ENCODE measurements at regions not wholly inside any gene's neighbourhood (a gene's known extent, or its start where the extent isn't known, plus 50 kb on each side); places are given as distances from the start of the nearest gene placed in this dataset.

GRCh38 chr1:68890736-68891135, 393.9 kb upstream of the DEPDC1 start:
- peaks cover 0 to 3% of the 10 kb centered on the region in 2 experiments for H3K9me3 ChIP-seq (ENCODE audit: control insufficient read depth in 1 of 2, insufficient read depth in 1 of 2, low read length in 2 of 2)
- ATAC-seq (ENCODE audit: poor library complexity) = no peak
- H3K27ac ChIP-seq (ENCODE audit: low read depth in 1 of 2, low read length in 2 of 2) = no peak overlapping the region
- H3K27ac Mint-ChIP-seq = no peak overlapping the region
- ChIA-PET CTCF (no interaction called here), POLR2A (no interaction called here)
- no peaks in the 10 kb centered on the region for H3K4me1 Mint-ChIP-seq (ENCODE audit: low read depth)
- no peaks in the 10 kb centered on the region for H3K36me3 ChIP-seq (ENCODE audit: insufficient read depth, low read length)
- intact Hi-C loops (cut with DNase I, micrococcal nuclease) = no loop called here
- H3K27me3 Mint-ChIP-seq = no peaks in the 10 kb centered on the region
- TF ChIP-seq CTCF (IDR thresholded peaks at IDR 0.05) = no peak
- no peak overlapping the region for H3K4me3 Mint-ChIP-seq
- no peak for DNase-seq
- no peaks in the 10 kb centered on the region for H3K4me1 ChIP-seq (ENCODE audit: insufficient read depth, low read length)
- no peaks in the 10 kb centered on the region for H3K36me3 Mint-ChIP-seq (ENCODE audit: low read depth)
- H3K4me3 ChIP-seq (ENCODE audit: low read length) = no peak overlapping the region
- H3K9me3 Mint-ChIP-seq = peaks cover 2% of the 10 kb centered on the region
- no peaks in the 10 kb centered on the region for H3K27me3 ChIP-seq (ENCODE audit: control insufficient read depth in 1 of 2, insufficient read depth in 2 of 2, low read length in 2 of 2)

DNA sequence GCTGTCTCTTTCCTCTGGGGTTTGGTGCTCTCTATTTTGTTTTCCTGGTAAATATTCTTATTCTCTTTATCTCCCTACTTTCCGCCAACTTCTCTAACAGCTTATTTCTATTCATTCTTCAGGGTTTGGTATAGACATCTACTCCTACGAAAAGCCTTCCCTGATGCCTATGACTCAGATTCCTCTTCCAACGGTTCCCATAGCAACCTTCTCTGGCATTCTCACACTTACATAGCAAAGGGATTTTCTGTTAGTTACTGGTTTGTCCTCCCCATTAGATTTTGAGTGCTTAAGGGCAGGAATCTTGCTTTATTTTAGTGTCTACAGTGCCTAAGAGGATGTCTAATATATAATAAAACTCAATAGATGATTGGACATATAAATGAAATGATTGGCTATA, 407.6 kb upstream of the DEPDC1 start:
- H3K4me1 Mint-ChIP-seq (ENCODE audit: low read depth) = no peaks in the 10 kb centered on the region
- H3K27ac Mint-ChIP-seq = no peak overlapping the region
- CTCF ChIA-PET = no interaction called here
- intact Hi-C loops (cut with DNase I, micrococcal nuclease) = no loop called here
- no peak for ATAC-seq (ENCODE audit: poor library complexity)
- no peak overlapping the region for H3K4me3 Mint-ChIP-seq
- Histone ChIP-seq H3K36me3 (ENCODE audit: insufficient read depth, low read length) (no peaks in the 10 kb centered on the region), H3K27ac (ENCODE audit: low read depth in 1 of 2, low read length in 2 of 2) (no peak overlapping the region), H3K4me1 (ENCODE audit: insufficient read depth, low read length) (no peaks in the 10 kb centered on the region), H3K4me3 (ENCODE audit: low read length) (no peak overlapping the region), H3K27me3 (ENCODE audit: control insufficient read depth in 1 of 2, insufficient read depth in 2 of 2, low read length in 2 of 2) (no peaks in the 10 kb centered on the region), H3K9me3 (ENCODE audit: control insufficient read depth in 1 of 2, insufficient read depth in 1 of 2, low read length in 2 of 2) (no peaks in the 10 kb centered on the region)
- H3K36me3 Mint-ChIP-seq (ENCODE audit: low read depth) = no peaks in the 10 kb centered on the region
- POLR2A ChIA-PET = no interaction called here
- TF ChIP-seq CTCF (IDR thresholded peaks at IDR 0.05) = no peak
- no peak for DNase-seq
- peaks cover 11% of the 10 kb centered on the region for H3K9me3 Mint-ChIP-seq
- H3K27me3 Mint-ChIP-seq = no peaks in the 10 kb centered on the region

DNA sequence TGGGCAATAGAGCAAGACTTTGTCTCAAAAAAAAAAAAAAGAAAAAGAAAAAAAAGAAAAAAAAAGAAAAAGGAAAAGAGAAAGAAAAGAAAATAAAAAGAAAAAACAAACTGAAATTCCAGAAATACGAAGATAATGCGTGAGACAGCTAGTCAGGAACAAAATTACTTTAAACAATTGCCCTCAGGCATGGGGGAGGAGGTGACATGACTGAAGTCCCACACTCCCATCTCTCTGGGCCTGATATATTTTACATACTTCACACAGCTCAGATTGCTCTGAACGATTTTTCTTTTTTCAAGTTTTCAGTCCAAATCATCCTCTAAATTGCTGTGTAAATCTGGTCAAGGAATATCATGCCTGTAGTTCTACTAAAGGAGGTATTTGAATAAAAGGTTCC, 409.5 kb upstream of the DEPDC1 start:
- H3K27me3 Mint-ChIP-seq = no peaks in the 10 kb centered on the region
- no peak overlapping the region for H3K4me3 ChIP-seq (ENCODE audit: low read length)
- intact Hi-C loops (cut with DNase I, micrococcal nuclease) = no loop called here
- ATAC-seq (ENCODE audit: poor library complexity) = no peak
- H3K4me1 ChIP-seq (ENCODE audit: insufficient read depth, low read length) = no peaks in the 10 kb centered on the region
- no peaks in the 10 kb centered on the region for H3K36me3 Mint-ChIP-seq (ENCODE audit: low read depth)
- no peak overlapping the region for H3K27ac Mint-ChIP-seq
- H3K9me3 Mint-ChIP-seq = peaks cover 14% of the 10 kb centered on the region
- no peak overlapping the region for H3K27ac ChIP-seq (ENCODE audit: low read depth in 1 of 2, low read length in 2 of 2)
- ChIA-PET POLR2A (no interaction called here), CTCF (no interaction called here)
- H3K9me3 ChIP-seq (ENCODE audit: control insufficient read depth in 1 of 2, insufficient read depth in 1 of 2, low read length in 2 of 2) = no peaks in the 10 kb centered on the region
- no peaks in the 10 kb centered on the region for H3K36me3 ChIP-seq (ENCODE audit: insufficient read depth, low read length)
- no peak for TF ChIP-seq CTCF (IDR thresholded peaks at IDR 0.05)
- no peaks in the 10 kb centered on the region for H3K27me3 ChIP-seq (ENCODE audit: control insufficient read depth in 1 of 2, insufficient read depth in 2 of 2, low read length in 2 of 2)
- DNase-seq = no peak
- H3K4me3 Mint-ChIP-seq = no peak overlapping the region
- no peaks in the 10 kb centered on the region for H3K4me1 Mint-ChIP-seq (ENCODE audit: low read depth)
